DMS53 (cell line): ENCODE measurements at regions not wholly inside any gene's neighbourhood (a gene's known extent, or its start where the extent isn't known, plus 50 kb on each side); places are given as distances from the start of the nearest gene placed in this dataset.

Source experiments
- DNase-seq: peaks from one replicate; lab custom pipeline; 2025; lab: John Stamatoyannopoulos, UW

DNA sequence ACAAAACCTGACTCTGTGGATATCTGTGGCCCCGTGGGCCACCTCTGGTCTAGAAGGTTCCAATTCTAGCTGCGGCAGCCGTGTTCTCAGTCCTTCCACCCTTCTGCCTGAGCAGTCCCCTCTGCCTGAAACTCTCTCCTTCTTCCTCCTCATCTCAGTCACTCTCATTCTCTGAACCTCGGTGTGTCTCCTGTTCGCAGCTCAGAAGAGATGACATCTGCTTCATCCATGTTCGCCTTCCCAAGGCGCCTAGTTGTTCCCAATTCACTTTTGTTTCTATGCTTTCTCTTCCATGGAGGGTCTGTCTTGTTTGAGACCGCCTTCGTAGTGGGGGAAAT lies 95.5 kb downstream of the CEBPB start:
- DNase-seq = no peak

GRCh38 chr20:50286609-50287008 lies 96.0 kb downstream of the CEBPB start:
- no peak for DNase-seq

DNA sequence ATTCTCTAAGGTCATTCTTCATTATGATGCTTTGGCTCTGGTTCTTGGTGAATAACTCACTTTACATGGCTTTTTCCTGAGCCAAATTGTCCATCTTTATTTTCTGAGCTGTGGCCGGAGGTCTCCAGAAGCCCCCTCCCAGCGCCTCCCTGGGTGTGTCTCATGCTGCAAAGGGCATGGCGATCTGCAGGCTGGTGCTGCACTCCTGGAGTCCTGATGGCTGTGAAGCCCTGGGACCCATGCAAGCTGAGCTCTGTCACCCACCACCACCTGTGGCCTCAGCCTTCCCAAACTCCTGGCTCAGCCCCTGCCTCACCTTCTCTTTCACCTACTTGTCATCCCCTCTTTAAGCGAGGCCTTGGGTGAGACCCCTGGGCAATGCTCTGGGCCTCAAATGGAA lies 96.9 kb downstream of the CEBPB start:
- DNase-seq = no peak

- DNase-seq = no peak
Measured at GRCh38 chr20:50288128-50288623, 97.5 kb downstream of the CEBPB start.

DNA sequence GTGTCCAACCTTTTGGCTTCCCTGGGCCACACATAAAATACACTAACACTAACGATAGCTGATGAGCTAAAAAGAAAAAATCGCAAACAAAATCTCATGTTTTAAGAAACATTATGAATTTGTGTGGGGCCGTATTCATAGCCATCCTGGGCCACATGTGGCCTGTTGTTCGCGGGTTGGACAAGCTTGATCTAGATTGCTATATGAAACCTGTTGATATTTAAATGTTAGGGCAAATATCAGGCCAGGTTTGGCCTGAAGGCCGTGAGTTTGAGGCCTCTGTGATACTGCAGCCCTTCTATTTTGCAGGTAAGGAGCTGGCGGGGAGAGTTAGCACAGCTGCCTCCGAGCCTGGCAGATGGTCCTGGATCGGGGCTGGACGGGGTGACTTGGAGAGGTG lies 99.0 kb downstream of the CEBPB start:
- DNase-seq = no peak

GRCh38 chr20:50290112-50290511 lies 99.5 kb downstream of the CEBPB start:
- no peak for DNase-seq

DNA sequence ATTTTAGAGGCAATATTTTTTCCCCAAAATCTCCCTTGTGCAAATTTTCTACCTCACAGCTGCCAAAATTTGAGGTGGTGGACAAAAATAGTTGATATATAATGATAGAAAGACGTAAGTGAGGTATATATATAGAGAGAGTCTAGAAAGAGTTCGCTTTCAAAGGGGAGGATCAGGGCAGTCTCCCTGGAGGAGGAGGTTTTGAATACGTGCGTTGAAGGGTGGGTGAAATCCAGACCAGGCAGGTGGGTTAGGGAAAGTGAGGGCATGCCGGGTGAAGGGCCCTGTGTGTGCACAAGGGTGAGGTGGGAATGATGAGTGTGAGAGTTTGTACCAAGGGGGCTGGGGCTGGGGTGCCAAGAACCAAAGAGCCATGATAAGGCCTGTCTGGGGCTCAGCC lies 100.2 kb downstream of the CEBPB start:
- DNase-seq = no peak

DNA sequence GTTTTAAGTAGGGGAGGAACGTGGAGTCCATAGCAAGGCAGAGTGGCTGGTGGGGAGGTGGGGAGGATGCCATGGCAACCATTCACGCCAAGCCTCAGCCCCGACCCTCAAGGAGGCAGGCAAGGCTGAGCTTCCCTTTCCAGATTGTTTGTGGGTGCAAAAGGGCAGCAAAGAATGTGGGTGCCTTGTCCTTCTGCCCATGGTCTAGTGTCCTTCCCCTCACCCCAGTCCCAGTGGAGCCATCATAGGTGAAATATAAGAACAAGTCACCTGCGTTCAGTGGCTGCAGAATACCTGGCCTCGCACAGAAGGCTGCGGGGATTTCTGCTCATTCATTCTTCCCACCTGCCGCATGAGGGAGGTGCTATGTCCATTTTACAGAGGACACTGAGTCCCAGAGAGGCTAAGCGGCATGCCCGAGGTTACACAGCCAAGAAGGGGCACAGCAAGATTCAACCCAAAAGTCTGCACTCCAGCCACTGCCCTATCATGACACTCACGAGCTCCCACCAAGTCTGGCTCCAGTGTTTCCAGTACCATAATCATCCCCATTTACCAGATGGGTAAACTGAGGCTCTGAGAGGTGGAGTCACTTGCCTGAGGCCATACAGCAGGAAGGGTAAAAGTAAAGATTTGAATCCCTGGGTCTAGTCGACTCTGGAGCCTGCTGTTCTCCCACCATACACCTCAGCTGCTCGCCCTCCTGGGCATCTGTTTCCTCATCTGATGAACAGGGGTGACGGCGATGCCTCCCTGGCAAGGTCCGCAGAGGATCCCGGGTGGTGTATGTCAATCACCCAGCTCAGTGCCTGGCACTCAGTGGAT lies 100.8 kb downstream of the CEBPB start:
- DNase-seq = no peak

DNA sequence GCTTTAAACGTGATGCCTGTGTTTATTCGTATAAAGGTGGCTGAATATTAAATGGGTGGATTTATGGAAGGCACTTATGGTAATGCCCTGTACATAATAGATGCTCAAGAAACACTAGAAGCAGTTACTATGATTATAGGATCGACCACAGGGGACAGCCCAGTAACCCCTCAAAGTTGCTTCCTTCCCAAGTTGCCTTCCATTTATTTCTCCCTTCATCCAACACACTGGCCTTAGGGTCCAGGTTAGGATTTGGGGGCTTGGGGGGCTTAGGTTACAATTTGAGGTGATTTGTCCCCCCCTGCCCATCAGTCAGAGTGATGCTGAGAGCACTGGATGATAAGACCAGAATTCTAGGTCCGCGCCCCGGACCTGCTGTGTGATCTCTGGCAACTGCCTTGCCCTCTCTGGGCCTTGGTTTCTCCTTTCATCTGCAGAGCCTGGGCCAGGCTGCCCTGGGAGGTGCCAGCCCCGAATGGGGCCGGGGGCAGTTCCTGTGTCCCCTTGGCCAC lies 101.5 kb downstream of the CEBPB start:
- no peak for DNase-seq

GRCh38 chr20:50292591-50293283 lies 102.1 kb downstream of the CEBPB start:
- peak; percentile 71 for DNase-seq

DNA sequence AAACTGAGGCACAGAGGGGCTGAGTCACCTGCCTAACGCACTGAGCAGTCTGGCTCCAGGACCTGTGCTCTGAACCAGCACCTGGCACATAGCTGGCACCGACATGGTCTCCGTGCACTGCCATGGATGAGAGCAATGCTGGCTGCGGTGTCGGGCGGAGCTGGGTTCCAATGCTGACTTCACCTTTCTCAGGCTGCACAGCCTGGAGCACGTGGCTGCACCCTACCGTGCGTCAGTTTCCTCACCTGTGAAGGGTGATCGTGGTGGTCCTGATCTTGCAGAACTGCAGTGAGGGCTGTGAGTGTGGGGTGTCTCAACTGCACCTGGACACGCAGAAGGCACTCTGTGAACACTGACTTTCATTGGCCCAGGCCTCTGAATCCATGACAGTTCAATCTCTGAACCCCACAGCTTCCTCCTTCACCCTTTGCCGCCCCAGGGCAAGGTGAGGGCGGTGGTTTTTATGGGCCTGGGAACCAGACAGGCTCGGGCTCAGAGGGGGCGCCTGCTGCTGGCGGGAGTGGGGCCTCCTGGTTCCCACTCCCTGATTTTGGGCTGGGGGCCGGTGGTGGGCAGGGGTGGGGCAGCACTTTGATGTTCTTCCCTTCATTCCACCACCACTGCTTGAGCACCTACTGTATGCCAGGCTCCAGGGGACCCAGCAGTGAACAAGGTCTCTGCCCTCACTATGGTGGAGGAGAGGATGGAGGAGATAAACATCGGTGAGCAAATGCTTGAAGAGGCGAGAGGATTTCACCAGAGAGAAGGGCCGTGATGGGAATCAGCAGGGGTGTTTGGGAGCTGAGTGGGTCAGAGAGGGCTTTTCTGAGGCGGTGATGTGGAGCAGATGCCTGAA lies 102.9 kb downstream of the CEBPB start:
- no peak for DNase-seq

GRCh38 chr20:50294164-50295088 lies 103.8 kb downstream of the CEBPB start:
- DNase-seq = no peak

GRCh38 chr20:50295345-50295744 lies 104.7 kb downstream of the CEBPB start:
- no peak for DNase-seq

DNA sequence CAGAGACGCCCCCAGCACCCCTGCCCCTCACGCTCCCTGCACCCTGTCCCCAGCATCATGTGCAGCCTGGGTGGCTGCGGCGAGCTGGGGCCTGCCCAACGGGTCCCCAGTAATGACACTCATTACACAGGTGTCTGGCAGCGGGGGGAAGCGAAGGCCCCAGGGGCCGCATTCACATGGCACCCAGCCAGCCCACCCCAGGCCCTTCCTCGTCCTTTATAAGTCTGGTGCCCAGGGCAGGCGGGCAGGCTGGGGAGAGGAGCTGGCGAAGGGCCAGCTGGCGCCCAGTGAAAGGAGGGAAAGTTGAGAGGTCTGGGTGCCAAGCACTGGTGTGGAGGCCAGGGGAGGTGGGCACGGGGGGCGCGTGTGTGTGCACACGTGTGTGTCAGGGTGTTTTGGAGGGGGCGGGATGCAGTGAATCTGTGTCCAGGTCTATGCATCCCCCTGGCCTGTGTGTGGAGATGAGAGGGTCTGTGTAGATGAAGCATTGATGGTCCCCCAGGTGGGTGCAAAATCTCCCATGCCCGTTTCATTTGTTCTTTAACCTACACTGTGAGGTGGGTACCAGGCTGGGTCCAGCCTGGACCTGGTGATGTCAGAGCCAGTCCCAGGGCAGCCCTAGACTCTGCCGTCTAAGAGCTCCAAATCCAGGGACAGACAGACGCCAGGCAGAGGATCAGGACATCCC lies 105.3 kb downstream of the CEBPB start:
- DNase-seq = no peak

DNA sequence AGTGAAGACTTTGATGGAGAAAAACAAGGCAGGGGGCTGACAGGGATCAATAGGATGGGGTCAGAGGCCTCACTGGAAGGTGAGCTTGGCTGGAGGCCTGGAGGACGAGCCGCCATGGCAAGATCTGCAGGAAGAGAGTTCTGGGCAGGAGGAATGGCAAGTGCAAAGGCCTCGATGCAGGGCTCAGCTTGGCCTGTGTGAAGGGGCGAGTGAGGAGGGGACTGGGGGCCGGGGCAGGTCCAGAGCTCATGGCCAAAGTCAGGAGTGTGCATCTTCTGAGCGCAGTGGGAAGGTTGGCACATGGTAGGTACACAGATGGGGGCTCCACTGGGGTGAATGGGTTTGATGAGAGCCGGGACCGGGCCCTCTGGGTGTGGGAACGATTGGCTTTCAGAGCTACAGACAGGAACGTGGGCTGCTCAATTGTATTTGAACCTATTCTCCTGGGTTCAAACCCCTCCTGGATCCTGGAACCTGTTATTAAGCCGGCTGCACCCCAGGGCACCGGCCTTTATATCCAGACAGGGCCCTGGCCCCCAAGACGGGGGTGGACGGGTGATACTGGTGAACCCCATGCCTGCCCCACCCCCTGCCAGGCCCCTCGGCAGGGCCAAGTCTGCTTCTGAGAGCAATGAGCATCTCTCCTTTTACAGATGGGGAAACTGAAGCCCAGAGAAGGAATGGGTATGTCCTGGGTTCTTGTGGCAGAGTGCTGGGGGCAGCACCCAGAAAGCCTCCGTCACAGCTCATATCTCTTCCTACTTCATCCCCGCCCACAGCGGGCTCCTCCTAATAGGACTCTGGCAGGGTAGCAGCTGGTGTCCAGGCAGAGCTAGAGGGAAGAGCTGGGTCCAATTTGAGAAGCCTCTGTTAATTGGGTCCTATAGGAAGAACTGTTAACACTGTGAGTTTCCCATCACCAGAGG lies 106.1 kb downstream of the CEBPB start:
- DNase-seq = no peak

DNA sequence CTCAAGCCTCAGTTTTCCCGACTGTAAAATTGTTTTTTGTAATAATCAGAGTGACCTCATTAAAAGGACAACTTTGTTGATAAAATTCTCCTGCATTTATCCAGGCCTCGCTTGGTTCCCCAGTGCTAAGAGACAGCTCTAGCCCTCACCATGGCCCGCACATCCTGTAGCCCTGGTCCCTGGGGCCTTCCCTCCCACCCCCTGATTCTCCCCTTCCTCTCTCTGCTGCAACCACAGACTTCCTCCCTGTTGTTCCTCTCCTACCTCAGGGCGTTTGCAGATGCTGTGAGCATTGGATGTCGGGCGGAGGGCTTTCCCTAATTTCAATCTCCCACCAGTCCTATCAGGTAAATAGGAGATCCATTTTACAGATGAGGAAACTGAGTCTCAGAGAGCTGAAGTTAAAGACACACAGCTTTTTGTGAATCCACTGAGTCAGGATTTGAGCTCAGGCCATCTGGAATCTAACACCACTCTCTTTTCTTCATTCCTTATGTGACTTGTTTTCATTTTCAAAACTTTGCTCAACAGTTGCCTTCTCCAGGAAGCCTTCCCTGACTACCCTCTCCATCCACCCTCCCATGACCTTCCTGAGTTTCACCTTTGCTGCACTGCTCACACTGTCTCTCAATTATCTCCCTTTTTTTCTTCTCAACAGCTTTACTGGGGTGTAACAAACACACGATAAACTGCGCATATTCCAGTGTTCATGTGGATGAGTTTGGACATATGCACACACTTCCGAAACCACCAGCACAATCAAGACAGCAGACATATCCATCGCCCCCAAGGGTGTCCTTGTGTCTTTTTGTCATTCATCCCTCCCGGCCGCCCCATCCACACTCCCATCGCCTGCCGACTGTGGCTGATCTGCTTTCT lies 107.1 kb downstream of the CEBPB start:
- DNase-seq = no peak

DNA sequence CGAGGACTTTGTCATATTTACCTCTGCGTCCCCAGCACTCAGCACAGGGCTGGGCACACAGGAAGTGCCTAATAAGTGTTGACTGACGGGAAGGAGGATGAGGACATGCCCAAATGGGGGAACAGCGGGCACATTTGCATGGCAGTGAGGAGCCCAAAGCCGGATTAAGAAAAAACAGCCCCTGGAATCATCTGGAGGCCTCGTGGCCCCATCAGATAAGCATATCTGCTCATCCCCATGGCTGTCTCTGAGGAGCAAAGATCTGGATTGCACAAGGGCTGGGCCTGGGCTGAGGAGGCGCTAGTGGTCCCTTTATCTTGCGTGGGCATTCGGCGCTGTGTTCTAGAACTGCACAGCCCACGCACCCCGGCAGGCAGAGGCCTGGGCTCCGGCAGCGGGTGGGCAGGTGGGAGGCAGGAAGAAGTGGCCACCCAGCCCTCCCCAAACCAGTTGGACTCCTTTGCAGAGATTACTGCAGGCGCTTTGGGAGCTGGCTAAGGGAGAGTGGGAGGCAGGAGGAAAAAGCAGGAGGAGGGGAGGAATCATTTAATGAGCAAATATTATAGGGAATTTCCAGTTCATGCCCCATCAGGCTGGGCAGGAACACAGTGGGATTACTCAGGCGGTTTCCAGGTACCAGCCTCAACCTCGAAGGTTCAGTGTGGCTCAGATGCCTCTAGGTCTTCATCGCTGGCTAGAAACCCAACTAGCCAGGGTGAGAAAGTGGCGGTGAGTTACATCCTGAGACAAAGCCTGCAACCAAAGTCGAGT lies 108.1 kb downstream of the CEBPB start:
- no peak for DNase-seq

GRCh38 chr20:50299325-50299629 lies 108.6 kb downstream of the CEBPB start:
- DNase-seq = no peak
